Common myeloid progenitor, CD34-positive (primary cell): ENCODE measurements at regions not wholly inside any gene's neighbourhood (a gene's known extent, or its start where the extent isn't known, plus 50 kb on each side); places are given as distances from the start of the nearest gene placed in this dataset.
"Not testable (repeated sequence)": the region's sequence is repeated elsewhere in the genome, so short reads cannot be mapped to it uniquely, and the experiment has no call there.

Experiments
- CTCF ChIA-PET: fragments of 350-600 bp; sonication (Branson Sonifier 250); formaldehyde crosslinking; loops from one replicate; lab custom pipeline; 2021; ENCODE audit warnings: antibody characterized with exemption; lab: Charles Lee
- POLR2A ChIA-PET: fragments of 350-600 bp; sonication (Branson Sonifier 250); formaldehyde crosslinking; loops from one replicate; lab custom pipeline; 2021; ENCODE audit warnings: antibody characterized with exemption; lab: Charles Lee
- DNase-seq, 3 donors: peaks; one replicate each; pipeline versions ENCODE4 v3.0.0 to v3.0.0-alpha.2; 2013
- H3K27ac ChIP-seq, 2 experiments: 1 replicate in 1 of 2; 2 replicates in 1 of 2; pipeline ENCODE4 v1.7.0; 2013; ENCODE audit warnings: inconsistent platforms in 2 of 2, low read length in 2 of 2, mild to moderate bottlenecking in 2 of 2, low read depth in 1 of 2, moderate library complexity in 1 of 2; ENCODE audit not compliant: severe bottlenecking in 2 of 2, insufficient read depth in 1 of 2, poor library complexity in 1 of 2
- H3K27me3 ChIP-seq, 5 experiments: replicated peaks in 2 of 5; 1 replicate in 3 of 5; 2 replicates in 2 of 5; pipeline versions ENCODE4 v1.6.1 to v1.7.0; 2013; ENCODE audit warnings: low read length in 4 of 5, mild to moderate bottlenecking in 2 of 5, moderate library complexity in 2 of 5, inconsistent platforms in 1 of 5; ENCODE audit not compliant: insufficient read depth in 5 of 5, control insufficient read depth in 4 of 5
- H3K36me3 ChIP-seq, 4 experiments: 1 replicate in 2 of 4; 2 replicates in 2 of 4; pipeline versions ENCODE4 v1.6.1 to v1.7.0; 2013; ENCODE audit warnings: low read length in 3 of 4, control low read depth in 1 of 4, mild to moderate bottlenecking in 1 of 4; ENCODE audit not compliant: control insufficient read depth in 4 of 4, insufficient read depth in 4 of 4
- H3K4me1 ChIP-seq, 4 experiments: 1 replicate in 3 of 4; 2 replicates in 1 of 4; pipeline versions ENCODE4 v1.6.1 to v1.7.1; 2013; ENCODE audit warnings: low read length in 3 of 4, mild to moderate bottlenecking in 3 of 4, control low read depth in 1 of 4, inconsistent platforms in 1 of 4, moderate library complexity in 1 of 4; ENCODE audit not compliant: control insufficient read depth in 4 of 4, insufficient read depth in 4 of 4; ENCODE audit errors: control extremely low read depth in 1 of 4
- H3K4me3 ChIP-seq, 7 experiments: 1 replicate in 4 of 7; 2 replicates in 3 of 7; pipeline versions ENCODE4 v1.5.1 to v1.7.0; 2013; ENCODE audit warnings: mild to moderate bottlenecking in 7 of 7, low read length in 6 of 7, moderate library complexity in 6 of 7, inconsistent platforms in 2 of 7, low read depth in 2 of 7, control low read depth in 1 of 7; ENCODE audit not compliant: insufficient read depth in 4 of 7, control insufficient read depth in 1 of 7; ENCODE audit errors: extremely low read depth in 1 of 7
- H3K9me3 ChIP-seq, 5 experiments: 1 replicate in 4 of 5; 2 replicates in 1 of 5; pipeline versions ENCODE4 v1.6.1 to v1.7.1; 2013; ENCODE audit warnings: low read length in 4 of 5, mild to moderate bottlenecking in 2 of 5, inconsistent platforms in 1 of 5, low read depth in 1 of 5, moderate library complexity in 1 of 5; ENCODE audit not compliant: control insufficient read depth in 4 of 5, insufficient read depth in 2 of 5; ENCODE audit errors: control extremely low read depth in 1 of 5
- WGBS: methylation state at CpG from one replicate; pipeline ENCODE4 v1.1.5; 2013; ENCODE audit not compliant: insufficient coverage; 5-methylcytosine and 5-hydroxymethylcytosine counted together

- POLR2A ChIA-PET: no interaction called here
- 0% methylated on average over 1 of the region's 1 CpG for WGBS
These were observed 210.0 kb downstream of the PLA2G4A start for GRCh38 chr1:187038784-187039183.

GRCh38 chr1:187041104-187041503 is 212.4 kb downstream of the PLA2G4A start:
- H3K4me3 ChIP-seq: no peak overlapping the region
- ChIA-PET CTCF (interaction anchor here (3.1 kb wide), 1 partner anchor 10 kb away, joined by 11 read pairs; no protein-coding TSS in a partner anchor), POLR2A (no interaction called here)
- no peak overlapping the region for H3K27ac ChIP-seq
- H3K36me3 ChIP-seq: no peaks in the 10 kb centered on the region
- peaks cover 0 to 2% (median 0%) of the 10 kb centered on the region in 5 experiments for H3K9me3 ChIP-seq
- WGBS: 100% methylated on average over 3 of the region's 4 CpGs
- no peaks in the 10 kb centered on the region for H3K27me3 ChIP-seq
- DNase-seq: no peak
- H3K4me1 ChIP-seq: peaks cover 0 to 20% (median 9%) of the 10 kb centered on the region in 4 experiments

More at GRCh38 chr1:187038784-187039183, 210.0 kb downstream of the PLA2G4A start:
- Histone ChIP-seq H3K4me1 (peaks cover 0 to 34% (median 22%) of the 10 kb centered on the region in 4 experiments), H3K36me3 (no peaks in the 10 kb centered on the region), H3K9me3 (peaks cover 0 to 2% (median 0%) of the 10 kb centered on the region in 5 experiments), H3K27ac (peak overlapping the region in 1 of 2 experiments; percentile 63), H3K4me3 (no peak overlapping the region), H3K27me3 (no peaks in the 10 kb centered on the region)
- CTCF ChIA-PET: interaction anchor here (0.8 kb wide), 1 partner anchor 9 kb away, joined by 3 read pairs; no protein-coding TSS in a partner anchor
- peak; percentile 76 to 97 (median 93) for DNase-seq

- POLR2A ChIA-PET: no interaction called here
- WGBS: 100% methylated on average over 1 of the region's 1 CpG
These were observed 213.8 kb downstream of the PLA2G4A start for GRCh38 chr1:187042538-187042937.

DNA sequence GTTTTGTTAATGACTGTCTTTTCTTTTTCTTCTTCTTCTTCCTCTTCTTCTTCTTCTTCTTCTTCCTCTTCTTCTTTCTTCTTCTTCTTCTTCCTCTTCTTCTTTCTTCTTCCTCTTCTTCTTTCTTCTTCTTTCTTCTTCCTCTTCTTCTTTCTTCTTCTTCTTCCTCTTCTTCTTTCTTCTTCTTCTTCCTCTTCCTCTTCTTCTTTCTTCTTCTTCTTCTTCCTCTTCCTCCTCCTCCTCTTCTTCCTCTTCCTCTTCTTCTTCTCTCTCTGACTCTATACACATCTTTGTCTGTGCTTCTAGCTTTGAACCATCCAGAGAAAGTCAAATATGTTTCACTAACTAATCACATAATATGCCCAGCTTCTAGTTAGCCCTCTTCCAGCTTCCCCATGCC is 214.7 kb downstream of the PLA2G4A start:
- DNase-seq, POLR2A ChIA-PET: not testable (repeated sequence)

More at GRCh38 chr1:187042538-187042937, 213.8 kb downstream of the PLA2G4A start:
- H3K9me3 ChIP-seq: peaks cover 0 to 2% (median 0%) of the 10 kb centered on the region in 5 experiments
- H3K4me3 ChIP-seq: no peak overlapping the region
- no peaks in the 10 kb centered on the region for H3K36me3 ChIP-seq
- DNase-seq: no peak
- H3K27ac ChIP-seq: no peak overlapping the region
- CTCF ChIA-PET: interaction anchor here (0.7 to 3.1 kb wide), 4 partner anchors 9 to 1335 kb away, joined by 3 to 11 read pairs (median 4); no protein-coding TSS in a partner anchor
- H3K4me1 ChIP-seq: peaks cover 0 to 17% (median 8%) of the 10 kb centered on the region in 4 experiments
- no peaks in the 10 kb centered on the region for H3K27me3 ChIP-seq

DNA sequence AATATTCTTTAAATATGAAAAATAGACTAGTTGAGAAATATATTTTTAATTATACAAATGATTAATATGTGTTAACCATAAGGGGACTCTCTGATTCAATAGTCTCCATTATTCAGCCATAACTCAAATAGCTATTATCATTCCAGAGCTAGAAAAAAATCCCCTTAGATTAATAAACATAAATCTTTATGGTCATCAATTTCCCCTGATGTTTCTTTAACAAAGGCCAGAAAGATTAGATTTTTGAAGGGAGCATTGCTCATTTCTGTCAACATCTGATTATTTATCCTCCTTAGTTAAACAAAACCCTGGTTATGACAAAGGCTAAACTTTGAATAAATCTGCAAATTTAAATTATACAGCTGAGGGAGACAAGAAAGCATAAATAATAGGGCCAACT is 215.7 kb downstream of the PLA2G4A start:
- no peaks in the 10 kb centered on the region for H3K27me3 ChIP-seq
- H3K27ac ChIP-seq: no peak overlapping the region
- H3K4me3 ChIP-seq: no peak overlapping the region
- DNase-seq: no peak
- H3K4me1 ChIP-seq: peaks cover 0 to 3% (median 1%) of the 10 kb centered on the region in 4 experiments
- no peaks in the 10 kb centered on the region for H3K36me3 ChIP-seq
- CTCF ChIA-PET: no interaction called here
- no peaks in the 10 kb centered on the region for H3K9me3 ChIP-seq
- POLR2A ChIA-PET: no interaction called here

More for the DNA sequence above, 214.7 kb downstream of the PLA2G4A start:
- H3K27ac ChIP-seq, H3K27me3 ChIP-seq, H3K36me3 ChIP-seq, H3K9me3 ChIP-seq, H3K4me3 ChIP-seq: not testable (repeated sequence)
- CTCF ChIA-PET: interaction anchor here (3.1 kb wide), 1 partner anchor 8 kb away, joined by 11 read pairs; no protein-coding TSS in a partner anchor
- peaks cover 0 to 12% (median 6%) of the 10 kb centered on the region in 4 experiments for H3K4me1 ChIP-seq

GRCh38 chr1:187045371-187045770 is 216.6 kb downstream of the PLA2G4A start:
- Histone ChIP-seq H3K27me3 (no peaks in the 10 kb centered on the region), H3K36me3 (no peaks in the 10 kb centered on the region), H3K9me3 (no peaks in the 10 kb centered on the region), H3K27ac (no peak overlapping the region), H3K4me3 (no peak overlapping the region), H3K4me1 (no peaks in the 10 kb centered on the region)
- DNase-seq: no peak
- WGBS: 95% methylated on average over 2 of the region's 4 CpGs
- ChIA-PET POLR2A (no interaction called here), CTCF (interaction anchor here (1.0 kb wide), 1 partner anchor 11 kb away, joined by 5 read pairs; no protein-coding TSS in a partner anchor)

- 93% methylated on average over 5 of the region's 5 CpGs for WGBS
- ChIA-PET CTCF (no interaction called here), POLR2A (no interaction called here)
- Histone ChIP-seq H3K9me3 (no peaks in the 10 kb centered on the region), H3K27ac (no peak overlapping the region), H3K27me3 (no peaks in the 10 kb centered on the region), H3K4me1 (no peaks in the 10 kb centered on the region), H3K4me3 (no peak overlapping the region), H3K36me3 (no peaks in the 10 kb centered on the region)
- no peak for DNase-seq
These were observed 217.5 kb downstream of the PLA2G4A start for GRCh38 chr1:187046293-187046692.
